ENCODE measurements at regions not wholly inside any gene's neighbourhood (a gene's known extent, or its start where the extent isn't known, plus 50 kb on each side); places are given as distances from the start of the nearest gene placed in this dataset.
"Not testable (repeated sequence)": the region's sequence is repeated elsewhere in the genome, so short reads cannot be mapped to it uniquely, and the experiment has no call there.

- CTCF ChIA-PET, result no interaction called here
- no TSS peak for BruUV-seq (replicated peaks)
- intact Hi-C loops (cut with micrococcal nuclease; ENCODE audit: unreplicated experiment), result no loop called here
- Mint-ChIP-seq H3K27ac (ENCODE audit: unreplicated experiment) (no peak overlapping the region), H3K27me3 (ENCODE audit: unreplicated experiment) (no peaks in the 10 kb centered on the region), H3K4me1 (ENCODE audit: low read depth, unreplicated experiment) (no peaks in the 10 kb centered on the region), H3K36me3 (ENCODE audit: insufficient read depth, unreplicated experiment) (no peaks in the 10 kb centered on the region), H3K9me3 (ENCODE audit: low read depth, unreplicated experiment) (peaks cover 2% of the 10 kb centered on the region), H3K4me3 (ENCODE audit: low read depth, unreplicated experiment) (no peak overlapping the region)
- no peak for TF ChIP-seq CTCF (IDR thresholded peaks at IDR 0.05; ENCODE audit: unreplicated experiment)
- DNase-seq, result no peak
Measured at GRCh38 chr10:61042533-61042932, 98.5 kb upstream of the RHOBTB1 start.

- Mint-ChIP-seq H3K4me3 (ENCODE audit: low read depth, unreplicated experiment) (no peak overlapping the region), H3K27ac (ENCODE audit: unreplicated experiment) (no peak overlapping the region), H3K4me1 (ENCODE audit: low read depth, unreplicated experiment) (no peaks in the 10 kb centered on the region), H3K27me3 (ENCODE audit: unreplicated experiment) (no peaks in the 10 kb centered on the region), H3K36me3 (ENCODE audit: insufficient read depth, unreplicated experiment) (no peaks in the 10 kb centered on the region), H3K9me3 (ENCODE audit: low read depth, unreplicated experiment) (peaks cover 2% of the 10 kb centered on the region)
- TF ChIP-seq CTCF (IDR thresholded peaks at IDR 0.05; ENCODE audit: unreplicated experiment), result no peak
- no peak for DNase-seq
- CTCF ChIA-PET, result no interaction called here
- intact Hi-C loops (cut with micrococcal nuclease; ENCODE audit: unreplicated experiment), result no loop called here
- no TSS peak for BruUV-seq (replicated peaks)
Measured at GRCh38 chr10:61040399-61041016, 96.5 kb upstream of the RHOBTB1 start.

- intact Hi-C loops (cut with micrococcal nuclease; ENCODE audit: unreplicated experiment), result no loop called here
- BruUV-seq (replicated peaks), result no TSS peak
- peaks cover 2% of the 10 kb centered on the region for H3K9me3 Mint-ChIP-seq (ENCODE audit: low read depth, unreplicated experiment)
- no peaks in the 10 kb centered on the region for H3K27me3 Mint-ChIP-seq (ENCODE audit: unreplicated experiment)
- H3K4me1 Mint-ChIP-seq (ENCODE audit: low read depth, unreplicated experiment), result no peaks in the 10 kb centered on the region
- no peak overlapping the region for H3K27ac Mint-ChIP-seq (ENCODE audit: unreplicated experiment)
- DNase-seq, result no peak
- no peak overlapping the region for H3K4me3 Mint-ChIP-seq (ENCODE audit: low read depth, unreplicated experiment)
- CTCF ChIA-PET, result no interaction called here
- TF ChIP-seq CTCF (IDR thresholded peaks at IDR 0.05; ENCODE audit: unreplicated experiment), result no peak
- H3K36me3 Mint-ChIP-seq (ENCODE audit: insufficient read depth, unreplicated experiment), result no peaks in the 10 kb centered on the region
Measured at GRCh38 chr10:61039868-61040267, 95.9 kb upstream of the RHOBTB1 start.

- H3K4me1 Mint-ChIP-seq (ENCODE audit: low read depth, unreplicated experiment); DNase-seq; H3K4me3 Mint-ChIP-seq (ENCODE audit: low read depth, unreplicated experiment); H3K27ac Mint-ChIP-seq (ENCODE audit: unreplicated experiment); H3K9me3 Mint-ChIP-seq (ENCODE audit: low read depth, unreplicated experiment); CTCF ChIA-PET; BruUV-seq (replicated peaks); H3K27me3 Mint-ChIP-seq (ENCODE audit: unreplicated experiment); intact Hi-C loops (cut with micrococcal nuclease; ENCODE audit: unreplicated experiment); H3K36me3 Mint-ChIP-seq (ENCODE audit: insufficient read depth, unreplicated experiment): not testable (repeated sequence)
Measured at GRCh38 chr10:61037261-61037830, 93.4 kb upstream of the RHOBTB1 start.

GRCh38 chr10:61036148-61036547, 92.2 kb upstream of the RHOBTB1 start:
- H3K27me3 Mint-ChIP-seq (ENCODE audit: unreplicated experiment); DNase-seq; intact Hi-C loops (cut with micrococcal nuclease; ENCODE audit: unreplicated experiment); H3K4me3 Mint-ChIP-seq (ENCODE audit: low read depth, unreplicated experiment); H3K27ac Mint-ChIP-seq (ENCODE audit: unreplicated experiment); CTCF ChIA-PET; H3K36me3 Mint-ChIP-seq (ENCODE audit: insufficient read depth, unreplicated experiment); BruUV-seq (replicated peaks); H3K9me3 Mint-ChIP-seq (ENCODE audit: low read depth, unreplicated experiment); H3K4me1 Mint-ChIP-seq (ENCODE audit: low read depth, unreplicated experiment): not testable (repeated sequence)
